ENCODE measurements at regions not wholly inside any gene's neighbourhood (a gene's known extent, or its start where the extent isn't known, plus 50 kb on each side); places are given as distances from the start of the nearest gene placed in this dataset.

- Histone ChIP-seq H3K4me2 (ENCODE audit: low read length) (no peak overlapping the region), H2AFZ (ENCODE audit: low read depth, low read length, poor library complexity, severe bottlenecking) (no peak overlapping the region), H3K79me2 (ENCODE audit: insufficient read depth, low read length) (no peaks in the 10 kb centered on the region), H3K36me3 (ENCODE audit: control insufficient read depth in 1 of 2, insufficient read depth in 2 of 2, low read length in 2 of 2) (no peaks in the 10 kb centered on the region), H3K9ac (ENCODE audit: low read length) (no peak overlapping the region), H3K4me3 (replicated peaks in 1 of 2; ENCODE audit: low read depth in 1 of 2, low read length in 2 of 2) (no peak overlapping the region), H4K20me1 (ENCODE audit: insufficient read depth) (no peaks in the 10 kb centered on the region), H3K9me2 (ENCODE audit: insufficient read depth) (no peaks in the 10 kb centered on the region), H3K27me3 (ENCODE audit: insufficient read depth, low read length) (peaks cover 40% of the 10 kb centered on the region; the same call in 1 of the 2 replicates), H3K27ac (ENCODE audit: low read depth, low read length) (no peak overlapping the region), H3K9me3 (ENCODE audit: control insufficient read depth in 1 of 2, insufficient read depth in 1 of 2, low read depth in 1 of 2, low read length in 2 of 2) (peaks cover 0 to 9% of the 10 kb centered on the region in 2 experiments; a peak in 1 of 4 replicates), H3K4me1 (ENCODE audit: control insufficient read depth in 1 of 2, insufficient read depth in 2 of 2, low read length in 2 of 2) (no peaks in the 10 kb centered on the region)
- ChIA-PET POLR2A (interaction anchor here (0.6 kb wide), 1 partner anchor 751 kb away, joined by 3 read pairs; no protein-coding TSS in a partner anchor), RAD21 (ENCODE audit: low non-redundant PET in 1 of 2, low total read pairs in 2 of 2, uncharacterized antibody in 2 of 2, unreplicated experiment in 2 of 2) (no interaction called here), CTCF (no interaction called here)
- TF ChIP-seq MAX (IDR thresholded peaks at IDR 0.05), result no peak
- no peak for TF ChIP-seq EGR1 (IDR thresholded peaks at IDR 0.05; ENCODE audit: low read depth)
- TF ChIP-seq EZH2 (IDR thresholded peaks at IDR 0.05), result no peak
- TF ChIP-seq EZH2phosphoT487 (IDR thresholded peaks at IDR 0.05; ENCODE audit: borderline replicate concordance), result no peak
- ATAC-seq, result no peak
- no peak for DNase-seq (ENCODE audit: low read depth, low spot score)
- intact Hi-C loops (cut with micrococcal nuclease), result no loop called here
- BruUV-seq (replicated peaks), result no TSS peak
Observed at GRCh38 chr11:112418438-112418837, 157.8 kb upstream of the PLET1 start.

- POLR2A ChIA-PET, result no interaction called here
- Histone ChIP-seq H3K4me1 (ENCODE audit: control insufficient read depth in 1 of 2, insufficient read depth in 2 of 2, low read length in 2 of 2) (no peaks in the 10 kb centered on the region), H2AFZ (ENCODE audit: low read depth, low read length, poor library complexity, severe bottlenecking) (no peak overlapping the region)
Observed at GRCh38 chr11:112421879-112422278, 161.2 kb upstream of the PLET1 start.

More at GRCh38 chr11:112421879-112422278, 161.2 kb upstream of the PLET1 start:
- H3K27me3 ChIP-seq (ENCODE audit: insufficient read depth, low read length), result peaks cover 49% of the 10 kb centered on the region
- no peak for TF ChIP-seq ZNF274 (IDR thresholded peaks at IDR 0.05; ENCODE audit: low read depth, low read length)
- H3K9me2 ChIP-seq (ENCODE audit: insufficient read depth), result no peaks in the 10 kb centered on the region
- H3K9ac ChIP-seq (ENCODE audit: low read length), result no peak overlapping the region
- DNase-seq (ENCODE audit: low read depth, low spot score), result no peak
- intact Hi-C loops (cut with micrococcal nuclease), result no loop called here
- H3K79me2 ChIP-seq (ENCODE audit: insufficient read depth, low read length), result no peaks in the 10 kb centered on the region
- BruUV-seq (replicated peaks), result no TSS peak
- H3K36me3 ChIP-seq (ENCODE audit: control insufficient read depth in 1 of 2, insufficient read depth in 2 of 2, low read length in 2 of 2), result no peaks in the 10 kb centered on the region
- H3K4me2 ChIP-seq (ENCODE audit: low read length), result no peak overlapping the region
- RAD21 ChIA-PET (ENCODE audit: low non-redundant PET in 1 of 2, low total read pairs in 2 of 2, uncharacterized antibody in 2 of 2, unreplicated experiment in 2 of 2), result no interaction called here
- CTCF ChIA-PET, result no interaction called here
- H3K9me3 ChIP-seq (ENCODE audit: control insufficient read depth in 1 of 2, insufficient read depth in 1 of 2, low read depth in 1 of 2, low read length in 2 of 2), result no peaks in the 10 kb centered on the region
- no peak overlapping the region for H3K4me3 ChIP-seq (replicated peaks in 1 of 2; ENCODE audit: low read depth in 1 of 2, low read length in 2 of 2)
- no peaks in the 10 kb centered on the region for H4K20me1 ChIP-seq (ENCODE audit: insufficient read depth)
- H3K27ac ChIP-seq (ENCODE audit: low read depth, low read length), result no peak overlapping the region
- no peak for ATAC-seq

Data from HCT116 (cell line).